ENCODE measurements at regions not wholly inside any gene's neighbourhood (a gene's known extent, or its start where the extent isn't known, plus 50 kb on each side); places are given as distances from the start of the nearest gene placed in this dataset.

DNA sequence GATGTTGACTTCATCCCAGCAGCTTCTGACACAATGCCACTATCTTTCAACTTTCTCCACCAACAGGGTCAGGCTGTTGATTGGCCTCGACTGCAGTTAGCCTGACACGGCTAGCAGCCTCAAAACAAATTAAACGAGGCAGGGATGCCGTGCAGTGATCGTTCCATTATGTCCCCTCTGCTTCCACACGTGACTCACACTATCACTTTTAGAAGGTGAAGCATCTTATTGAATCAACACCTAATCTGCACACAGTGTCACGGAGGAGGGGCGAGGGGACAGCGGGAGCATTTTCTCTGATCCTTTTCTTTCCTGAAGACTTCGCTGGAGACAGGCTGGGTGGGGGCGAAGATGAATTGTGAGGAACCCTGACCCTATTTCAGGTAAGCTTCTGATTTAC is 241.9 kb upstream of the ZNF507 start (continued):
- TF ChIP-seq, protein P1, sequence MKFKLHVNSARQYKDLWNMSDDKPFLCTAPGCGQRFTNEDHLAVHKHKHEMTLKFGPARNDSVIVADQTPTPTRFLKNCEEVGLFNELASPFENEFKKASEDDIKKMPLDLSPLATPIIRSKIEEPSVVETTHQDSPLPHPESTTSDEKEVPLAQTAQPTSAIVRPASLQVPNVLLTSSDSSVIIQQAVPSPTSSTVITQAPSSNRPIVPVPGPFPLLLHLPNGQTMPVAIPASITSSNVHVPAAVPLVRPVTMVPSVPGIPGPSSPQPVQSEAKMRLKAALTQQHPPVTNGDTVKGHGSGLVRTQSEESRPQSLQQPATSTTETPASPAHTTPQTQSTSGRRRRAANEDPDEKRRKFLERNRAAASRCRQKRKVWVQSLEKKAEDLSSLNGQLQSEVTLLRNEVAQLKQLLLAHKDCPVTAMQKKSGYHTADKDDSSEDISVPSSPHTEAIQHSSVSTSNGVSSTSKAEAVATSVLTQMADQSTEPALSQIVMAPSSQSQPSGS (IDR thresholded peaks at IDR 0.05; ENCODE audit: low read length), result no peak
- no peak for TF ChIP-seq CEBPB (IDR thresholded peaks at IDR 0.05; ENCODE audit: low read depth, low read length)
- no peak for TF ChIP-seq EGR1 (IDR thresholded peaks at IDR 0.05; ENCODE audit: borderline replicate concordance, low read depth, low read length)
